ENCODE measurements at regions not wholly inside any gene's neighbourhood (a gene's known extent, or its start where the extent isn't known, plus 50 kb on each side); places are given as distances from the start of the nearest gene placed in this dataset.

DNA sequence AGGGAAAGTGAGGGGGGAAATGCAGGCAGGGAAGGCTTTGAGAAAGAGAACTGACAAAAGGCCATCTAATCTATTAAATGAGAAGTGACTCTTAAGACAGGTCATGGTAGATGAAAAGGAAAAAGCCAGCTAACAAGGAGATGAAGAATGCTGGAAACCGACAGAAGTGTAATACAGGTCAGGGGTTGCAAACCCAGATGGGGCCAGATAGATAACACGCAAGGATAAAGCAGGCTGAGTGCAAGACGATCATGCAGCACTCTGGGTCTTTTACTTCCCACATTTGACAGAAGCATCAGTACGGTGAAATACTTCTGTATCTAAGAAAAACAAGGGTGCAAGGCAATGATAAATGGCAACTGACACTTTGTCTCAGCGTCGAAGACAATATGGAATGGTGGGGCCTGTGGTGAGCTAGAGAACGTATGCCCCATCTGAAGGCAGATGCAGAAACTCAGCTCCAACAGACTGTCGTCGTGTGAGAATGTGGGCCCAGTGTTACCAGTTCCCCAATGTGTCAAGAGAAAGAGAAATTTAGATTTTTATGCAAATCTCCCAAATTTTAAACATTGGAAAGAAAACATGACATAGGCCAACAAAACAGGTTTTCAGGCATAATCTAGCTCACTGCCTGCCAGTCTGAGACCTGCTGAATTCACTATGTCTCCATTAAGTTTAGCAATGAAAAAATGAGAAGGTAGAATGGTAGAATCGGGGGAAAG is 187.4 kb downstream of the PHLDA1 start:
- Histone ChIP-seq H3K4me2 (ENCODE audit: low read length) (no peak overlapping the region), H3K4me3 (ENCODE audit: low read length) (no peak overlapping the region), H3K36me3 (ENCODE audit: insufficient read depth, low read length) (no peaks in the 10 kb centered on the region), H3K4me1 (ENCODE audit: control insufficient read depth, insufficient read depth, low read length) (peaks cover 6% of the 10 kb centered on the region), H3K27me3 (ENCODE audit: control insufficient read depth, insufficient read depth, low read length) (no peaks in the 10 kb centered on the region), H3K9me3 (replicated peaks; ENCODE audit: low read length) (no peaks in the 10 kb centered on the region), H3K9ac (ENCODE audit: low read depth, low read length) (no peak overlapping the region)

DNA sequence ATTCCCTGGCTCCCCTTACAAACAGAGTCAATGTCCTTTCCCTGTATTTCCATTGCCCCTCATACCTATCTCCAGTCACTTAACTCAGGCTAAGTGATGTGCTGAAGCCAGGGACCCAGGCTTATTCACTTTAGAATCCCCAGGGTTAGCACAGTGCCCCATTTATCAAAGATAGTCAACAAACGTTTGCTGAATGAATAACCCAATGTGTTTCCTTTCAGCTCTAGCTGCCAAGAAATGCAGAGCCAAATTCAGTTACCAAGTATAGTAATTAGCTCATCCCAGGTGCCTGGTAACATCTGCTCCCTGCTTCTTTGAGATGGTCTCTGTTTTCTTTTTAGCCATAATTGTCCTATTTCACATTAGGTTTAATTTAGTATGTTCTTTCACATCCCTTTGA is 189.5 kb downstream of the PHLDA1 start:
- no peaks in the 10 kb centered on the region for H3K36me3 ChIP-seq (ENCODE audit: insufficient read depth, low read length)
- no peaks in the 10 kb centered on the region for H3K9me3 ChIP-seq (replicated peaks; ENCODE audit: low read length)
- no peak overlapping the region for H3K4me2 ChIP-seq (ENCODE audit: low read length)
- H3K27me3 ChIP-seq (ENCODE audit: control insufficient read depth, insufficient read depth, low read length), result no peaks in the 10 kb centered on the region
- no peaks in the 10 kb centered on the region for H3K4me1 ChIP-seq (ENCODE audit: control insufficient read depth, insufficient read depth, low read length)
- H3K9ac ChIP-seq (ENCODE audit: low read depth, low read length), result no peak overlapping the region
- H3K4me3 ChIP-seq (ENCODE audit: low read length), result no peak overlapping the region

DNA sequence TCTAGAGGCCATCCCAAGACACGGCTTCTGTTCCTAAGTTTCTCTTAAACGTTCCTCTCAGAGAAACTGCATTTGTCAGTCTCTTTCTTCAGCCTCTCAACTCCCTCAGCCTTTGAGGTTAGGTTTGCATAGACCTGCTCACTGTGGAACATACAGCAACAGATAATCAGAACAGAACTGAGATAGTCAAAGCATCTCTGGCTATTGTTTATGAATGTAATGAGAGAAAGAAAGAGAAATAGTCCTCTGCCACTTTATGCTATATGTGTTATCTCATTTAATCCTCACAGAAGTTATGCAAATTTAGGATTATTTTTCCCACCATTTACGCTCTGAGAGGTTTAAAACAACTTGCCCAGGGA is 190.6 kb downstream of the PHLDA1 start:
- Histone ChIP-seq H3K27me3 (ENCODE audit: control insufficient read depth, insufficient read depth, low read length) (no peaks in the 10 kb centered on the region), H3K4me2 (ENCODE audit: low read length) (no peak overlapping the region), H3K4me1 (ENCODE audit: control insufficient read depth, insufficient read depth, low read length) (no peaks in the 10 kb centered on the region), H3K36me3 (ENCODE audit: insufficient read depth, low read length) (no peaks in the 10 kb centered on the region), H3K4me3 (ENCODE audit: low read length) (no peak overlapping the region), H3K9ac (ENCODE audit: low read depth, low read length) (no peak overlapping the region), H3K9me3 (replicated peaks; ENCODE audit: low read length) (no peaks in the 10 kb centered on the region)

DNA sequence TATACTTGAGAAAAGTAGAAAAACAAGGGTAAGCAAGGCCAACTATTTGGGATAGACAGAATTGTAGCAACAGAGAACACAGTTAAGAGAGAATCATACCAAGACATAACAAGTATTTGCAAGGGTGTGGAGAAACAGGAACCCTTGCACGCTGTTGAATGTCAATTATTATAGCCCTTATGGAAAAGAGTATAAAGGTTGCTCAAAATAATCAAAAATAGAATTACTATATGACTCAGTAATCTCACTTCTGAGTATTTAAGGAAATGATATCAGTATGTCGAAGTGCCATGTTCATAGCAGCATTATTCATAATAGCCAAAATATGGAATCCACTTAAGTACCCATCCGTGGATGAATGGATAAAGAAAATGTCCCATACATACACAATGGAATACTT is 193.3 kb downstream of the PHLDA1 start:
- Histone ChIP-seq H3K9ac (ENCODE audit: low read depth, low read length) (no peak overlapping the region), H3K27me3 (ENCODE audit: control insufficient read depth, insufficient read depth, low read length) (no peaks in the 10 kb centered on the region), H3K4me2 (ENCODE audit: low read length) (no peak overlapping the region), H3K9me3 (replicated peaks; ENCODE audit: low read length) (no peaks in the 10 kb centered on the region), H3K4me3 (ENCODE audit: low read length) (no peak overlapping the region), H3K36me3 (ENCODE audit: insufficient read depth, low read length) (no peaks in the 10 kb centered on the region), H3K4me1 (ENCODE audit: control insufficient read depth, insufficient read depth, low read length) (no peaks in the 10 kb centered on the region)

DNA sequence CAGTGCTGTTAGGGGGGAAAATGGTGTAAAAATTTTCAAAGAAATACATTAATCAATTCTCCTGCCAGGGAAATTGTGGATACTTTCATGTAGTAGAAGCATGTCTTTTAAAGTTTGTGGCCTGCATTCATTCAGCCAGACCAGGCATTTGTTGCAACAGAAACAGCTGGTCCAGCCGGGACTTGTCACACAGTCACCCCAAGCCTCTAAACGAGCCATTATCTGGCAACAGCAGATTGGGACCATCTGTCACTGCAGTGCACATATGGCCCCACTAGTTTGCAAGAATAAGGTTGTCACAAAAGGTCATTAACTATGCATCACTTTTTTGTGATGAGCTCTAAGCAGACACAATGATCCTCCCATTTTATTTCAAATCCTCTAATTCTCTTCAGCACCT is 193.9 kb downstream of the PHLDA1 start:
- no peaks in the 10 kb centered on the region for H3K9me3 ChIP-seq (replicated peaks; ENCODE audit: low read length)
- no peaks in the 10 kb centered on the region for H3K4me1 ChIP-seq (ENCODE audit: control insufficient read depth, insufficient read depth, low read length)

DNA sequence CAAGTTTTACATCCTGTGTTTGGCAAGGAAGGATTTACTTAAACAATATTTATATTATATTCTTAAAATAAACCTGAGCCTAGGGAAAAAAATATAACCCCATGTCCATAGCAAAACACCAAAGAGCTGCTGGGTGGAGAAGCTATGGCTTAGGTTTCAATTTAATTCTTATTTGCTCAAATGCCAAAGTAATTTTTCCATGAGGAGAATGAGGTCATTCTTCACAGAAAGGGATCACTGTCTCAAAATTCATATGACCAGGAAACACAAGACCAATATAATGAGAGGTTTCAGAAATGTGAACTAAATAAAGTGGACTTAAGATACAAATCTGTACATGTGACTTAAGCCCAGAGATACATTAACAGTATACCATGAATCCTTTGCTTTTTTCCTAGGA is 195.0 kb downstream of the PHLDA1 start:
- Histone ChIP-seq H3K9me3 (replicated peaks; ENCODE audit: low read length) (no peaks in the 10 kb centered on the region), H3K9ac (ENCODE audit: low read depth, low read length) (no peak overlapping the region), H3K36me3 (ENCODE audit: insufficient read depth, low read length) (no peaks in the 10 kb centered on the region), H3K27me3 (ENCODE audit: control insufficient read depth, insufficient read depth, low read length) (no peaks in the 10 kb centered on the region), H3K4me1 (ENCODE audit: control insufficient read depth, insufficient read depth, low read length) (no peaks in the 10 kb centered on the region), H3K4me2 (ENCODE audit: low read length) (no peak overlapping the region), H3K4me3 (ENCODE audit: low read length) (no peak overlapping the region)

More for the DNA sequence above, 193.9 kb downstream of the PHLDA1 start:
- Histone ChIP-seq H3K4me3 (ENCODE audit: low read length) (no peak overlapping the region), H3K4me2 (ENCODE audit: low read length) (no peak overlapping the region), H3K36me3 (ENCODE audit: insufficient read depth, low read length) (no peaks in the 10 kb centered on the region), H3K27me3 (ENCODE audit: control insufficient read depth, insufficient read depth, low read length) (no peaks in the 10 kb centered on the region), H3K9ac (ENCODE audit: low read depth, low read length) (no peak overlapping the region)

DNA sequence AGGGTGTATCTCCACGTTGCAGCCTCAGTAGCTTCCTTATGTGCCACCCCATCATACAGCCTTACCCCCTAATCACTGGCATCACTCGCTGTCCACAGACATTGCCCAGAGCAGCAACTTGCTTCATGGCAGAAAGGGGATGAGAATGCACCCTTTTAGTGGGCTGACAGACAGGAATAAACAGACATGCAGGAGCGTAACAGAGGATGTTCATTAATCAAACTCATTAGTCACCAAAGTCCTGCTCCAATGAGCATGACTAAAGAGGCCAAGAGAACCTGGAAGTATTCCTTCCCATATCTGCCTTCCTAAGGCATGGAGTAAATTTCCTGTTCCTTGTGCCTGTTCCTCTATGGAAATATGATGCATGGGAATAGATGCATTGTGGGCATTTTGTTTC is 197.0 kb downstream of the PHLDA1 start:
- H3K4me2 ChIP-seq (ENCODE audit: low read length), result no peak overlapping the region
- H3K4me3 ChIP-seq (ENCODE audit: low read length), result no peak overlapping the region
- H3K9me3 ChIP-seq (replicated peaks; ENCODE audit: low read length), result no peaks in the 10 kb centered on the region
- no peaks in the 10 kb centered on the region for H3K27me3 ChIP-seq (ENCODE audit: control insufficient read depth, insufficient read depth, low read length)
- H3K36me3 ChIP-seq (ENCODE audit: insufficient read depth, low read length), result no peaks in the 10 kb centered on the region
- H3K9ac ChIP-seq (ENCODE audit: low read depth, low read length), result no peak overlapping the region
- no peaks in the 10 kb centered on the region for H3K4me1 ChIP-seq (ENCODE audit: control insufficient read depth, insufficient read depth, low read length)

DNA sequence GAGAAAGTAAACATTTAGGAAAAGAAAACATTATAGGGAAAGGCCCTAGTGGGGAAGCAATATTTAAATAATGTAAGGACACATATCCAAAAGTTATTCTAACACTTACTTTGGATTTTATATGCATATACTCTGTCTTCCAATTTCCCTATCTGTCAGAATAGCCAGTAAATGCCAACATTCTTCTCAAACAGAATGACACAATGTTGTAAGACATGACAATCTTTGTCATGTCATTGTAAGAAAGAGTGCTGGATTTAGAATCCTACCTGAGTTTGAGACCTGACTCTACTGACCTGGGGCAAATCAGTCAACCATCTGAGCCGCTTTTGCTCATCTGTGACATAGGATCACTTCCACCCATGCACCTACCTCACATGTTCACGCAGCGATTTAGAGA is 198.3 kb downstream of the PHLDA1 start:
- Histone ChIP-seq H3K27me3 (ENCODE audit: control insufficient read depth, insufficient read depth, low read length) (no peaks in the 10 kb centered on the region), H3K9ac (ENCODE audit: low read depth, low read length) (no peak overlapping the region), H3K36me3 (ENCODE audit: insufficient read depth, low read length) (no peaks in the 10 kb centered on the region), H3K4me1 (ENCODE audit: control insufficient read depth, insufficient read depth, low read length) (no peaks in the 10 kb centered on the region), H3K4me2 (ENCODE audit: low read length) (no peak overlapping the region), H3K9me3 (replicated peaks; ENCODE audit: low read length) (no peaks in the 10 kb centered on the region), H3K4me3 (ENCODE audit: low read length) (no peak overlapping the region)

DNA sequence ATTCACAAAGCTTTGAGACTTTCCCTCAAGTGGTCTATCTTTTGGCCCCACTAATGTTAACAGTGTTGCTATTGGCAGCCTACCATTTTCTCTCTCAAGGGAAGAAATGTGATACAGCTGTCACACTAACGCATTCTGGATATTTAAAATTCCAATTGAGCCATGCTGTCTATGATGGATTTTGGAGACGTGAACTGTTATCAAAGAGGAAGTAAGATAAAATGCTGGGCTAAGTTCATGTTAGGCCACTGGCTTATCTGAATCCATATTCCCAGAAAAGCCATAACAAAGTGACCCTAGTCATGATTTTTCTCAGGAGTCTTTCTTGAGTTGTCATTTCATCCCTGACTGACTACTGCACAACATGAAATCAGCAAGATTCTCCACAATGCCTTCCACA is 200.2 kb downstream of the PHLDA1 start:
- H3K4me2 ChIP-seq (ENCODE audit: low read length), result no peak overlapping the region
- peaks cover 1% of the 10 kb centered on the region for H3K4me1 ChIP-seq (ENCODE audit: control insufficient read depth, insufficient read depth, low read length)
- no peaks in the 10 kb centered on the region for H3K9me3 ChIP-seq (replicated peaks; ENCODE audit: low read length)
- H3K9ac ChIP-seq (ENCODE audit: low read depth, low read length), result no peak overlapping the region
- no peaks in the 10 kb centered on the region for H3K36me3 ChIP-seq (ENCODE audit: insufficient read depth, low read length)
- H3K4me3 ChIP-seq (ENCODE audit: low read length), result no peak overlapping the region
- H3K27me3 ChIP-seq (ENCODE audit: control insufficient read depth, insufficient read depth, low read length), result no peaks in the 10 kb centered on the region

DNA sequence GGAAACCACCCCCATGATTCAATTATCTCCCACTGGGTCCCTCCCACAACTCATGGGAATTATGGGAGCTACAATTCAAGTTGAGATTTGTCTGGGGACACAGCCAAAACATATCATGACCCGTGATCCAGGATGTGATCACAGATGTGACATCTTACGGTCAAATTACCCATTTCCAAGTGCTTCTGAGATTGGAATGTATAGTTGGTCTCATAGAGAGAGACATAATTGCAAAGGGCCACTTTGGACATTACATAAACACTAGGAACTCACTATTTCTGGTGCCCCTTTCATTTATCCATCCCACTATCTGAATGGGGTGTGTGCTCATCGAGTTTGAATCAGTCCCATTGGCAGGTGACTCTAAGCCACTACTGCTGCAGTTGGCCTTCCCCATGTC is 204.5 kb downstream of the PHLDA1 start:
- H3K9me3 ChIP-seq (replicated peaks; ENCODE audit: low read length), result no peaks in the 10 kb centered on the region
- H3K36me3 ChIP-seq (ENCODE audit: insufficient read depth, low read length), result no peaks in the 10 kb centered on the region
- no peak overlapping the region for H3K4me3 ChIP-seq (ENCODE audit: low read length)
- H3K4me1 ChIP-seq (ENCODE audit: control insufficient read depth, insufficient read depth, low read length), result peaks cover 24% of the 10 kb centered on the region
- peaks cover 4% of the 10 kb centered on the region for H3K27me3 ChIP-seq (ENCODE audit: control insufficient read depth, insufficient read depth, low read length)
- no peak overlapping the region for H3K9ac ChIP-seq (ENCODE audit: low read depth, low read length)
- H3K4me2 ChIP-seq (ENCODE audit: low read length), result no peak overlapping the region

DNA sequence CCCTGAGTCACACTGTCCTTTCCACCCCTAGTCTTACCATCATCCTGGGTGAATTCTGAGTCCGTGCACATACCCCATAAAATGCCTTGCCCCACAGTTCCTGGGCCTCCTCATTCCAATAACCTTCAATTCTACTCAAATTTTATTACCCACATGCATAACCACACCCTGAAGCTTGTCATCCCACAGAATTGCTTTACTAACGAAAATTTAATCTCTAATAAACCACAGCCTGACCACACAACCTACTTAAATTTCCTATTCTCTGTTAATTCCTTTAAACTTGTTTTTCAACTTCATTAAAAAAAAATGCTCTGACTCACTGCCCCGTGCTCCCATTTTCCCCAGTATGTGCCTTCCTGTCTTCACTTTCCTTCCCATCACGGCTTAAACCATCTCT is 205.9 kb downstream of the PHLDA1 start:
- Histone ChIP-seq H3K9me3 (replicated peaks; ENCODE audit: low read length) (no peaks in the 10 kb centered on the region), H3K27me3 (ENCODE audit: control insufficient read depth, insufficient read depth, low read length) (peaks cover 5% of the 10 kb centered on the region)

DNA sequence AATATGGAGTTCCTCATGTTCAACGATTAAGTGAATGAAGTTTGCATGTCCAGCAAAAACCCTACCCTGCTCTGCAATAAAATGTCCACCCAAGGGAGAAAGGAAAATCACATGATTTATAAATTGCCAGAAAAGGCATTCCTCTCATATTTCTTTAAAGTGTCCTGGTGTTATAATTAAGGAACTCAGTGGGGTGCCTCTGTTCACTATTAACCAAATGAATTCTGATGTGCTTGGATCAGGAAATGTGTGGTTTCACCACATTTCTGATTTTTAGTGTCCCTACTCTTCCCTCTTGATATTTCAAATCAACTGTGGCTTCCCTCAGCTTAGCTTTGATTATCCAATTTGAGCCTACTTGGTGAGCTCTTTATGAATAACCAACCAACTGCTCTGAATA is 208.1 kb downstream of the PHLDA1 start:
- H3K9me3 ChIP-seq (replicated peaks; ENCODE audit: low read length), result no peaks in the 10 kb centered on the region
- no peak overlapping the region for H3K4me3 ChIP-seq (ENCODE audit: low read length)
- no peak overlapping the region for H3K9ac ChIP-seq (ENCODE audit: low read depth, low read length)
- H3K4me1 ChIP-seq (ENCODE audit: control insufficient read depth, insufficient read depth, low read length), result peaks cover 49% of the 10 kb centered on the region
- H3K4me2 ChIP-seq (ENCODE audit: low read length), result no peak overlapping the region
- no peaks in the 10 kb centered on the region for H3K36me3 ChIP-seq (ENCODE audit: insufficient read depth, low read length)
- peaks cover 5% of the 10 kb centered on the region for H3K27me3 ChIP-seq (ENCODE audit: control insufficient read depth, insufficient read depth, low read length)

More for the DNA sequence above, 205.9 kb downstream of the PHLDA1 start:
- Histone ChIP-seq H3K36me3 (ENCODE audit: insufficient read depth, low read length) (no peaks in the 10 kb centered on the region), H3K4me1 (ENCODE audit: control insufficient read depth, insufficient read depth, low read length) (peaks cover 32% of the 10 kb centered on the region), H3K4me3 (ENCODE audit: low read length) (no peak overlapping the region), H3K9ac (ENCODE audit: low read depth, low read length) (peak overlapping the region; percentile 48), H3K4me2 (ENCODE audit: low read length) (peak overlapping the region; percentile 53)
